ENCODE measurements at regions not wholly inside any gene's neighbourhood (a gene's known extent, or its start where the extent isn't known, plus 50 kb on each side); places are given as distances from the start of the nearest gene placed in this dataset.

GRCh38 chr15:81751816-81752545 is 293.8 kb downstream of the MEX3B start:
- H3K79me2 ChIP-seq (ENCODE audit: insufficient read depth, low read depth), result no peaks in the 10 kb centered on the region
- H3K36me3 ChIP-seq (ENCODE audit: insufficient read depth), result no peaks in the 10 kb centered on the region
- H2AFZ ChIP-seq (ENCODE audit: low read depth), result no peak overlapping the region
- H3K9ac ChIP-seq, result no peak overlapping the region
- H3K4me2 ChIP-seq, result no peak overlapping the region
- H3K27ac ChIP-seq, result no peak overlapping the region
- no peak overlapping the region for H3K4me3 ChIP-seq (IDR thresholded peaks at IDR 0.05; ENCODE audit: insufficient read depth, low read depth, low read length)
- TF ChIP-seq CTCF (conservative IDR thresholded peaks at IDR 0.05; ENCODE audit: low read depth, low read length), result no peak
- no peaks in the 10 kb centered on the region for H3K27me3 ChIP-seq (ENCODE audit: insufficient read depth, low read depth)
- peaks cover 4% of the 10 kb centered on the region for H3K4me1 ChIP-seq (ENCODE audit: low read depth, poor library complexity, severe bottlenecking)
- no peaks in the 10 kb centered on the region for H4K20me1 ChIP-seq (ENCODE audit: insufficient read depth)

- no peak overlapping the region for H2AFZ ChIP-seq (ENCODE audit: low read depth)
- H3K79me2 ChIP-seq (ENCODE audit: insufficient read depth, low read depth), result no peaks in the 10 kb centered on the region
- no peak overlapping the region for H3K4me2 ChIP-seq
- H3K9ac ChIP-seq, result no peak overlapping the region
- no peaks in the 10 kb centered on the region for H3K36me3 ChIP-seq (ENCODE audit: insufficient read depth)
- no peaks in the 10 kb centered on the region for H3K27me3 ChIP-seq (ENCODE audit: insufficient read depth, low read depth)
- H3K27ac ChIP-seq, result no peak overlapping the region
- no peak for TF ChIP-seq CTCF (conservative IDR thresholded peaks at IDR 0.05; ENCODE audit: low read depth, low read length)
- H4K20me1 ChIP-seq (ENCODE audit: insufficient read depth), result no peaks in the 10 kb centered on the region
- H3K4me3 ChIP-seq (IDR thresholded peaks at IDR 0.05; ENCODE audit: insufficient read depth, low read depth, low read length), result no peak overlapping the region
- peaks cover 4% of the 10 kb centered on the region for H3K4me1 ChIP-seq (ENCODE audit: low read depth, poor library complexity, severe bottlenecking)
Measured at GRCh38 chr15:81751256-81751655, 294.6 kb downstream of the MEX3B start.

- H3K9ac ChIP-seq, result no peak overlapping the region
- no peak overlapping the region for H3K27ac ChIP-seq
- H3K36me3 ChIP-seq (ENCODE audit: insufficient read depth), result no peaks in the 10 kb centered on the region
- no peaks in the 10 kb centered on the region for H4K20me1 ChIP-seq (ENCODE audit: insufficient read depth)
- H3K79me2 ChIP-seq (ENCODE audit: insufficient read depth, low read depth), result no peaks in the 10 kb centered on the region
- peaks cover 4% of the 10 kb centered on the region for H3K4me1 ChIP-seq (ENCODE audit: low read depth, poor library complexity, severe bottlenecking)
- H3K4me2 ChIP-seq, result no peak overlapping the region
- no peak overlapping the region for H3K4me3 ChIP-seq (IDR thresholded peaks at IDR 0.05; ENCODE audit: insufficient read depth, low read depth, low read length)
- no peak overlapping the region for H2AFZ ChIP-seq (ENCODE audit: low read depth)
- TF ChIP-seq CTCF (conservative IDR thresholded peaks at IDR 0.05; ENCODE audit: low read depth, low read length), result no peak
- H3K27me3 ChIP-seq (ENCODE audit: insufficient read depth, low read depth), result no peaks in the 10 kb centered on the region
Measured at GRCh38 chr15:81749716-81750375, 296.0 kb downstream of the MEX3B start.

GRCh38 chr15:81747482-81747881 is 298.3 kb downstream of the MEX3B start:
- H2AFZ ChIP-seq (ENCODE audit: low read depth), result no peak overlapping the region
- TF ChIP-seq CTCF (conservative IDR thresholded peaks at IDR 0.05; ENCODE audit: low read depth, low read length), result no peak
- H3K27ac ChIP-seq, result no peak overlapping the region
- no peak overlapping the region for H3K4me3 ChIP-seq (IDR thresholded peaks at IDR 0.05; ENCODE audit: insufficient read depth, low read depth, low read length)
- H3K36me3 ChIP-seq (ENCODE audit: insufficient read depth), result no peaks in the 10 kb centered on the region
- no peaks in the 10 kb centered on the region for H3K79me2 ChIP-seq (ENCODE audit: insufficient read depth, low read depth)
- peaks cover 4% of the 10 kb centered on the region for H3K4me1 ChIP-seq (ENCODE audit: low read depth, poor library complexity, severe bottlenecking)
- H3K27me3 ChIP-seq (ENCODE audit: insufficient read depth, low read depth), result no peaks in the 10 kb centered on the region
- H4K20me1 ChIP-seq (ENCODE audit: insufficient read depth), result no peaks in the 10 kb centered on the region
- H3K9ac ChIP-seq, result no peak overlapping the region
- H3K4me2 ChIP-seq, result no peak overlapping the region

Data from KMS-11 (cell line).